ENCODE measurements at regions not wholly inside any gene's neighbourhood (a gene's known extent, or its start where the extent isn't known, plus 50 kb on each side); places are given as distances from the start of the nearest gene placed in this dataset.

DNA sequence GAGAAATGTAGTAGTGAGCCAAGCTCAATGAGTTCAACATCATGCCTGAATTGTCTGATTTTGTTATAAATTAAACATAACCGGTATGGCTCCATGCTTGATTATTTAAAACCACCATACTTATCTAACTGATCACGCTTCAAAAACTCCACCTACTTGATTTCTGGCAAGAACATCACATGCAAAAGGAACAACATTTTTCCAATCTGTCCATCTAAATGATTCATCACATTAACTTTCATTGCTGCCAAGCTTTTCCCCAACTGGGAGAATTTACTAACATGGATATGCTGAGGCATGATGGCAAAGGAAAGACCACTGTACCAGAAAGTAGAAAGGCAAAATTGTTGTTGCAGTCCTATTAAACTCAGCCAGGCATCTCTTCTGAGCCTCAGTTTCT is 286.8 kb downstream of the TRIB2 start:
- Histone ChIP-seq H3K27ac (no peak overlapping the region), H3K27me3 (no peaks in the 10 kb centered on the region), H3K4me3 (no peak overlapping the region), H3K4me1 (peaks cover 13% of the 10 kb centered on the region in 2 donors), H3K36me3 (no peaks in the 10 kb centered on the region), H3K9me3 (no peaks in the 10 kb centered on the region)
- ATAC-seq: no peak
- intact Hi-C loops (cut with DNase I; ENCODE audit: low total_unique reads): loop anchor here (1.0 to 5.0 kb wide), 2 partner anchors 71 to 1136 kb away; no protein-coding TSS in a partner anchor
- DNase-seq: no peak
- in situ Hi-C loops (cut with MboI; ENCODE audit: low sequenced_read_pairs in 4 of 4): loop anchor here in 3 of 4 donors (10.0 to 25.0 kb wide), 2 partner anchors 1139 to 1341 kb away; partner anchors contain the start of gene NTSR2 (in 1 of the 3)
- no peak for TF ChIP-seq POLR2A (IDR thresholded peaks at IDR 0.05)
- TF ChIP-seq, protein P1, sequence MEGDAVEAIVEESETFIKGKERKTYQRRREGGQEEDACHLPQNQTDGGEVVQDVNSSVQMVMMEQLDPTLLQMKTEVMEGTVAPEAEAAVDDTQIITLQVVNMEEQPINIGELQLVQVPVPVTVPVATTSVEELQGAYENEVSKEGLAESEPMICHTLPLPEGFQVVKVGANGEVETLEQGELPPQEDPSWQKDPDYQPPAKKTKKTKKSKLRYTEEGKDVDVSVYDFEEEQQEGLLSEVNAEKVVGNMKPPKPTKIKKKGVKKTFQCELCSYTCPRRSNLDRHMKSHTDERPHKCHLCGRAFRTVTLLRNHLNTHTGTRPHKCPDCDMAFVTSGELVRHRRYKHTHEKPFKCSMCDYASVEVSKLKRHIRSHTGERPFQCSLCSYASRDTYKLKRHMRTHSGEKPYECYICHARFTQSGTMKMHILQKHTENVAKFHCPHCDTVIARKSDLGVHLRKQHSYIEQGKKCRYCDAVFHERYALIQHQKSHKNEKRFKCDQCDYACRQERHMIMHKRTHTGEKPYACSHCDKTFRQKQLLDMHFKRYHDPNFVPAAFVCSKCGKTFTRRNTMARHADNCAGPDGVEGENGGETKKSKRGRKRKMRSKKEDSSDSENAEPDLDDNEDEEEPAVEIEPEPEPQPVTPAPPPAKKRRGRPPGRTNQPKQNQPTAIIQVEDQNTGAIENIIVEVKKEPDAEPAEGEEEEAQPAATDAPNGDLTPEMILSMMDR (IDR thresholded peaks at IDR 0.05 in 4 of 5, conservative IDR thresholded peaks at IDR 0.05 in 1 of 5): no peak

DNA sequence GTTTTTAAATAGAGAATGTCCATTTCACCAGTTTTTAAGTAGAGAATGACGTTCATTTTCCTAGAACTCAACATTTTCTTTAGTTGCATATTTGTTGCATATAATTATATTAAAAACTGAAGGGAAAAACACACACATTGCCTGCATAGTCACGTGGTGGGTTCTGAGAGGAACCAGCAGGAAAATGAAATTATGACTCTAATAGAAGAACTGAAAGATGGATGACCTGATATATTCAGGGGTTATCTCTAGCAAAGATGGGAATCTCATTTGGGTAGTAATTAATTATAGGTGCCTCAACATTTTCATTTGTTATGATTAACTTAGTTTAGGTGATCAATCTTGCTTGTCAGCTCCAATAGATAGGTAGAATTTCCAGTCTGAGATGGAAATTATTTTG is 288.3 kb downstream of the TRIB2 start:
- no peak overlapping the region for H3K27ac ChIP-seq
- TF ChIP-seq POLR2A (IDR thresholded peaks at IDR 0.05): no peak
- TF ChIP-seq, protein P1 (IDR thresholded peaks at IDR 0.05 in 4 of 5, conservative IDR thresholded peaks at IDR 0.05 in 1 of 5): no peak
- intact Hi-C loops (cut with DNase I; ENCODE audit: low total_unique reads): loop anchor here (5.0 kb wide), 1 partner anchor 288 kb away; the partner anchor contains the start of gene TRIB2
- DNase-seq (no peak), ATAC-seq (no peak)
- H3K4me3 ChIP-seq: no peak overlapping the region
- in situ Hi-C loops (cut with MboI; ENCODE audit: low sequenced_read_pairs in 4 of 4): loop anchor here in 3 of 4 donors (10.0 to 25.0 kb wide), 2 partner anchors 1140 to 1343 kb away; partner anchors contain the start of gene NTSR2 (in 1 of the 3)
- H3K9me3 ChIP-seq: no peaks in the 10 kb centered on the region
- no peaks in the 10 kb centered on the region for H3K27me3 ChIP-seq
- no peaks in the 10 kb centered on the region for H3K36me3 ChIP-seq
- H3K4me1 ChIP-seq: peaks cover 13% of the 10 kb centered on the region in 2 donors

DNA sequence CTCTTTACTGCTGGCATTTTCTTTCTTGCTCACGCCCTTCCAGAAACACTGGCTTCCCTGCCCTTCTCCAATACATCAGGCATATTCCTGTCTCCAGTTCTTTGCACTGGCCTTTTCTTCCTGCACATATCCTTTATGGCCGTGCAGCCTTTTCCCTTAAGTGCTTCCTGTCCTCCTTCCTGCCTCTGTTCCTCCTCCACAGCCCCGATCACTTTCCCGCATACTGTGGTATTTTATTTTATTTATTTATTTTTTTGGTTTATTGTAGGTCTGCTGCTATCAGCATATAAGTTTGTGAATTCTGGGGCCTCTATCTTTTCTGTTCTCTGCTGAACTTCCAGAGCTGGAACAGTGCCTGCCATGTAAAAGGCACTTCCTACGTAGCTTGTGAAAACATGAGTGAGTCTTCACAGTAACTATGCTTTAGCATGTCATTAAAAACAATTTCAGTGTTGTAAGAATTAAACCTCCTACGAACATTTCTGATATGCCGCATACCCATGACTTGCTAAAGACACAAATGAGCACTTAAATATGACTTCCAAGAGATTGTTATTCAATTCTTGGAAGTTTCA is 289.1 kb downstream of the TRIB2 start:
- TF ChIP-seq POLR2A (IDR thresholded peaks at IDR 0.05): no peak
- TF ChIP-seq, protein P1 (IDR thresholded peaks at IDR 0.05 in 4 of 5, conservative IDR thresholded peaks at IDR 0.05 in 1 of 5): no peak
- H3K27me3 ChIP-seq: no peaks in the 10 kb centered on the region
- no peak overlapping the region for H3K4me3 ChIP-seq
- H3K4me1 ChIP-seq: peaks cover 7% of the 10 kb centered on the region in 2 donors
- H3K27ac ChIP-seq: peak overlapping the region in 3 of 4 donors; percentile 11 to 38 (median 17)
- ATAC-seq (no peak), DNase-seq (no peak)
- in situ Hi-C loops (cut with MboI; ENCODE audit: low sequenced_read_pairs in 4 of 4): loop anchor here in 3 of 4 donors (10.0 to 25.0 kb wide), 2 partner anchors 1141 to 1344 kb away; partner anchors contain the start of gene NTSR2 (in 1 of the 3)
- intact Hi-C loops (cut with DNase I; ENCODE audit: low total_unique reads): loop anchor here (5.0 kb wide), 1 partner anchor 289 kb away; the partner anchor contains the start of gene TRIB2
- no peaks in the 10 kb centered on the region for H3K36me3 ChIP-seq
- H3K9me3 ChIP-seq: no peaks in the 10 kb centered on the region

DNA sequence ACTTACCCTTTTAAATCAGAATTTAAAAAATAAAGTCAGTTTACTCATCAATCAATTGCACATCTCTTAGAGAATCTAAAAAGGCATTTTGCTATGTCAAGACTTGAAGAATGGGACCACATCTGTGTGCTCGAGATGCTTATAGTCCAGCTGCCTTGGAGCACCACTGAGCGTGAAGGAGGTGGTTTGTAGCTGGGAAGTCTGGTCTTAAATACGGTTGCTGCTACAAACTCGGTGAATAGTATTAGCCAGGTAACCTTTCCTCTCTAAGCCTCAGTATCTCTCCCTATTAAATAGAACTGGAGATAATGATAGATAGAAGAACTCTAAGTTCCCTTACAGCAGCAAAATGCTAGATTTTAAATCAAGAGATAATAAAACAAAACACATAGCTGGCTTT is 289.7 kb downstream of the TRIB2 start:
- TF ChIP-seq, protein P1 (IDR thresholded peaks at IDR 0.05 in 4 of 5, conservative IDR thresholded peaks at IDR 0.05 in 1 of 5): no peak
- no peak for TF ChIP-seq POLR2A (IDR thresholded peaks at IDR 0.05)
- intact Hi-C loops (cut with DNase I; ENCODE audit: low total_unique reads) (loop anchor here (5.0 kb wide), 1 partner anchor 289 kb away; the partner anchor contains the start of gene TRIB2), in situ Hi-C loops (cut with MboI; ENCODE audit: low sequenced_read_pairs in 4 of 4) (loop anchor here in 3 of 4 donors (10.0 to 25.0 kb wide), 2 partner anchors 1142 to 1344 kb away; partner anchors contain the start of gene NTSR2 (in 1 of the 3))
- Histone ChIP-seq H3K27me3 (no peaks in the 10 kb centered on the region), H3K4me3 (peak overlapping the region in 1 of 4 donors; percentile 19), H3K4me1 (peaks cover under 1 to 4% of the 10 kb centered on the region in 2 donors), H3K36me3 (no peaks in the 10 kb centered on the region), H3K27ac (peak overlapping the region in 3 of 4 donors; percentile 11 to 38 (median 17)), H3K9me3 (no peaks in the 10 kb centered on the region)
- DNase-seq (no peak), ATAC-seq (no peak)

All from gastrocnemius medialis (tissue), 4 donors.